ENCODE measurements at regions not wholly inside any gene's neighbourhood (a gene's known extent, or its start where the extent isn't known, plus 50 kb on each side); places are given as distances from the start of the nearest gene placed in this dataset.

GRCh38 chr6:71592643-71593042 is 293.7 kb upstream of the RIMS1 start:
- no peak overlapping the region for H4K12ac ChIP-seq (ENCODE audit: low read depth, low read length)
- no peak overlapping the region for H3K27ac ChIP-seq (ENCODE audit: low read depth, low read length)
- no peak overlapping the region for H2AK5ac ChIP-seq (ENCODE audit: low read length)
- H3K79me2 ChIP-seq (ENCODE audit: control insufficient read depth, insufficient read depth, low read length, poor library complexity) = no peaks in the 10 kb centered on the region
- no peak overlapping the region for H3K9ac ChIP-seq (ENCODE audit: low read length)
- H2BK5ac ChIP-seq (ENCODE audit: low read depth, low read length, poor library complexity) = no peak overlapping the region
- H3K18ac ChIP-seq (ENCODE audit: low read length) = no peak overlapping the region
- no peaks in the 10 kb centered on the region for H3K9me3 ChIP-seq (ENCODE audit: insufficient read depth, low read depth, low read length)
- no peak overlapping the region for H3K23ac ChIP-seq (ENCODE audit: low read length)
- no peak overlapping the region for H3K4ac ChIP-seq (ENCODE audit: low read depth, low read length)
- no peak overlapping the region for H3K4me3 ChIP-seq (ENCODE audit: low read depth, low read length)
- H2AFZ ChIP-seq (ENCODE audit: insufficient read depth, low read length, poor library complexity) = no peak overlapping the region
- no peak overlapping the region for H3K14ac ChIP-seq (ENCODE audit: low read length)
- no peaks in the 10 kb centered on the region for H3K36me3 ChIP-seq (ENCODE audit: control insufficient read depth in 1 of 2, insufficient read depth in 2 of 2, low read length in 2 of 2)
- no peaks in the 10 kb centered on the region for H3K4me1 ChIP-seq (ENCODE audit: control insufficient read depth in 1 of 2, insufficient read depth in 2 of 2, low read length in 2 of 2)
- no peak overlapping the region for H2BK120ac ChIP-seq (ENCODE audit: insufficient read depth, low read length, poor library complexity)
- H4K8ac ChIP-seq (ENCODE audit: low read depth, low read length) = no peak overlapping the region
- H3K4me2 ChIP-seq (ENCODE audit: low read length) = no peak overlapping the region
- H3K27me3 ChIP-seq (ENCODE audit: insufficient read depth, low read length) = no peaks in the 10 kb centered on the region
- H2BK12ac ChIP-seq (ENCODE audit: low read length) = no peak overlapping the region
- no peaks in the 10 kb centered on the region for H3K79me1 ChIP-seq (ENCODE audit: low read length)
- no peak for DNase-seq
- H4K91ac ChIP-seq (ENCODE audit: low read depth, low read length) = no peak overlapping the region

- Histone ChIP-seq H3K4me2 (ENCODE audit: low read length) (no peak overlapping the region), H3K18ac (ENCODE audit: low read length) (no peak overlapping the region), H2AK5ac (ENCODE audit: low read length) (no peak overlapping the region), H3K79me1 (ENCODE audit: low read length) (no peaks in the 10 kb centered on the region), H3K14ac (ENCODE audit: low read length) (no peak overlapping the region), H3K27ac (ENCODE audit: low read depth, low read length) (no peak overlapping the region), H4K8ac (ENCODE audit: low read depth, low read length) (no peak overlapping the region), H3K36me3 (ENCODE audit: control insufficient read depth in 1 of 2, insufficient read depth in 2 of 2, low read length in 2 of 2) (no peaks in the 10 kb centered on the region), H2BK120ac (ENCODE audit: insufficient read depth, low read length, poor library complexity) (no peak overlapping the region), H3K4me3 (ENCODE audit: low read depth, low read length) (no peak overlapping the region), H3K4ac (ENCODE audit: low read depth, low read length) (no peak overlapping the region), H3K79me2 (ENCODE audit: control insufficient read depth, insufficient read depth, low read length, poor library complexity) (no peaks in the 10 kb centered on the region), H3K4me1 (ENCODE audit: control insufficient read depth in 1 of 2, insufficient read depth in 2 of 2, low read length in 2 of 2) (no peaks in the 10 kb centered on the region), H2BK5ac (ENCODE audit: low read depth, low read length, poor library complexity) (no peak overlapping the region), H4K91ac (ENCODE audit: low read depth, low read length) (no peak overlapping the region), H3K23ac (ENCODE audit: low read length) (no peak overlapping the region), H4K12ac (ENCODE audit: low read depth, low read length) (no peak overlapping the region), H2AFZ (ENCODE audit: insufficient read depth, low read length, poor library complexity) (no peak overlapping the region), H3K9me3 (ENCODE audit: insufficient read depth, low read depth, low read length) (no peaks in the 10 kb centered on the region), H2BK12ac (ENCODE audit: low read length) (no peak overlapping the region), H3K9ac (ENCODE audit: low read length) (no peak overlapping the region), H3K27me3 (ENCODE audit: insufficient read depth, low read length) (no peaks in the 10 kb centered on the region)
- DNase-seq = no peak
Measured at GRCh38 chr6:71599359-71599758, 287.0 kb upstream of the RIMS1 start.

GRCh38 chr6:71602385-71603007 is 283.9 kb upstream of the RIMS1 start:
- Histone ChIP-seq H3K9me3 (ENCODE audit: insufficient read depth, low read depth, low read length) (no peaks in the 10 kb centered on the region), H2BK5ac (ENCODE audit: low read depth, low read length, poor library complexity) (no peak overlapping the region), H4K91ac (ENCODE audit: low read depth, low read length) (no peak overlapping the region), H2AFZ (ENCODE audit: insufficient read depth, low read length, poor library complexity) (no peak overlapping the region), H3K14ac (ENCODE audit: low read length) (no peak overlapping the region), H3K18ac (ENCODE audit: low read length) (no peak overlapping the region), H3K27ac (ENCODE audit: low read depth, low read length) (no peak overlapping the region), H3K4ac (ENCODE audit: low read depth, low read length) (no peak overlapping the region), H3K4me1 (ENCODE audit: control insufficient read depth in 1 of 2, insufficient read depth in 2 of 2, low read length in 2 of 2) (no peaks in the 10 kb centered on the region), H4K12ac (ENCODE audit: low read depth, low read length) (no peak overlapping the region), H4K8ac (ENCODE audit: low read depth, low read length) (no peak overlapping the region), H2AK5ac (ENCODE audit: low read length) (no peak overlapping the region), H3K4me3 (ENCODE audit: low read depth, low read length) (no peak overlapping the region), H2BK120ac (ENCODE audit: insufficient read depth, low read length, poor library complexity) (no peak overlapping the region), H3K79me2 (ENCODE audit: control insufficient read depth, insufficient read depth, low read length, poor library complexity) (no peaks in the 10 kb centered on the region), H3K23ac (ENCODE audit: low read length) (no peak overlapping the region), H3K4me2 (ENCODE audit: low read length) (no peak overlapping the region), H3K36me3 (ENCODE audit: control insufficient read depth in 1 of 2, insufficient read depth in 2 of 2, low read length in 2 of 2) (no peaks in the 10 kb centered on the region), H2BK12ac (ENCODE audit: low read length) (no peak overlapping the region), H3K9ac (ENCODE audit: low read length) (no peak overlapping the region), H3K79me1 (ENCODE audit: low read length) (no peaks in the 10 kb centered on the region), H3K27me3 (ENCODE audit: insufficient read depth, low read length) (no peaks in the 10 kb centered on the region)
- no CpG with 5 or more reads among the region's 2 CpGs for WGBS (ENCODE audit: extremely low coverage, insufficient coverage, insufficient read length)
- peak in 1 of 2 donors; percentile 47 for DNase-seq

GRCh38 chr6:71603021-71603420 is 283.3 kb upstream of the RIMS1 start:
- no peak overlapping the region for H3K23ac ChIP-seq (ENCODE audit: low read length)
- H2BK5ac ChIP-seq (ENCODE audit: low read depth, low read length, poor library complexity) = no peak overlapping the region
- H3K27me3 ChIP-seq (ENCODE audit: insufficient read depth, low read length) = no peaks in the 10 kb centered on the region

More at GRCh38 chr6:71603021-71603420, 283.3 kb upstream of the RIMS1 start:
- no peak overlapping the region for H4K91ac ChIP-seq (ENCODE audit: low read depth, low read length)
- no peak overlapping the region for H2BK12ac ChIP-seq (ENCODE audit: low read length)
- H3K9ac ChIP-seq (ENCODE audit: low read length) = no peak overlapping the region
- H4K12ac ChIP-seq (ENCODE audit: low read depth, low read length) = no peak overlapping the region
- H3K14ac ChIP-seq (ENCODE audit: low read length) = no peak overlapping the region
- no peaks in the 10 kb centered on the region for H3K79me2 ChIP-seq (ENCODE audit: control insufficient read depth, insufficient read depth, low read length, poor library complexity)
- H2AK5ac ChIP-seq (ENCODE audit: low read length) = no peak overlapping the region
- H3K79me1 ChIP-seq (ENCODE audit: low read length) = no peaks in the 10 kb centered on the region
- no peak overlapping the region for H3K18ac ChIP-seq (ENCODE audit: low read length)
- H2BK120ac ChIP-seq (ENCODE audit: insufficient read depth, low read length, poor library complexity) = no peak overlapping the region
- H3K4me2 ChIP-seq (ENCODE audit: low read length) = no peak overlapping the region
- no peak overlapping the region for H3K4me3 ChIP-seq (ENCODE audit: low read depth, low read length)
- DNase-seq = no peak
- H3K9me3 ChIP-seq (ENCODE audit: insufficient read depth, low read depth, low read length) = no peaks in the 10 kb centered on the region
- no peaks in the 10 kb centered on the region for H3K36me3 ChIP-seq (ENCODE audit: control insufficient read depth in 1 of 2, insufficient read depth in 2 of 2, low read length in 2 of 2)
- H3K27ac ChIP-seq (ENCODE audit: low read depth, low read length) = no peak overlapping the region
- no peak overlapping the region for H4K8ac ChIP-seq (ENCODE audit: low read depth, low read length)
- H3K4ac ChIP-seq (ENCODE audit: low read depth, low read length) = no peak overlapping the region
- H2AFZ ChIP-seq (ENCODE audit: insufficient read depth, low read length, poor library complexity) = no peak overlapping the region
- H3K4me1 ChIP-seq (ENCODE audit: control insufficient read depth in 1 of 2, insufficient read depth in 2 of 2, low read length in 2 of 2) = no peaks in the 10 kb centered on the region
